GM18498 (cell line): ENCODE measurements at regions not wholly inside any gene's neighbourhood (a gene's known extent, or its start where the extent isn't known, plus 50 kb on each side); places are given as distances from the start of the nearest gene placed in this dataset.

Source experiments
- ATAC-seq: cut with Tn5 transposase; IDR thresholded peaks from one replicate; pipeline ENCODE4 v1.9.1; 2021; ENCODE audit warnings: mild to moderate bottlenecking, moderate library complexity; ENCODE audit not compliant: unreplicated experiment

GRCh38 chr2:23314687-23315086 is 70.3 kb upstream of the KLHL29 start:
- ATAC-seq = no peak

GRCh38 chr2:23320058-23320457 is 64.9 kb upstream of the KLHL29 start:
- ATAC-seq = no peak

- ATAC-seq = no peak
Observed at GRCh38 chr2:23321751-23322150, 63.2 kb upstream of the KLHL29 start.

GRCh38 chr2:23322567-23323197 is 62.3 kb upstream of the KLHL29 start:
- ATAC-seq = no peak

GRCh38 chr2:23323198-23323916 is 61.6 kb upstream of the KLHL29 start:
- ATAC-seq = no peak

- ATAC-seq = no peak
Observed at GRCh38 chr2:23323917-23324680, 60.9 kb upstream of the KLHL29 start.

GRCh38 chr2:23326330-23326729 is 58.6 kb upstream of the KLHL29 start:
- no peak for ATAC-seq

GRCh38 chr2:23327416-23327815 is 57.6 kb upstream of the KLHL29 start:
- no peak for ATAC-seq

- ATAC-seq = no peak
Observed at GRCh38 chr2:23327887-23328286, 57.1 kb upstream of the KLHL29 start.

GRCh38 chr2:23330214-23330613 is 54.8 kb upstream of the KLHL29 start:
- no peak for ATAC-seq
